H9 (cell line): ENCODE measurements at regions not wholly inside any gene's neighbourhood (a gene's known extent, or its start where the extent isn't known, plus 50 kb on each side); places are given as distances from the start of the nearest gene placed in this dataset.

Experiments used
- DNase-seq: peaks from one replicate; pipeline ENCODE4 v3.0.0-alpha.2; 2017
- H2AFZ ChIP-seq: one replicate; pipeline ENCODE4 v1.6.1; 2013; ENCODE audit warnings: mild to moderate bottlenecking, low read length, control low read depth, moderate library complexity
- H2AK5ac ChIP-seq: 2 replicates; pipeline ENCODE4 v1.6.1; 2013; ENCODE audit warnings: low read length, control low read depth, mixed read lengths; ENCODE audit not compliant: insufficient read length
- H2BK120ac ChIP-seq: one replicate; pipeline ENCODE4 v1.6.1; 2013; ENCODE audit warnings: low read depth, mild to moderate bottlenecking, low read length, control low read depth, inconsistent platforms; ENCODE audit not compliant: poor library complexity, severe bottlenecking
- H2BK12ac ChIP-seq: 2 replicates; pipeline ENCODE4 v1.6.1; 2013; ENCODE audit warnings: low read length, control low read depth, mixed read lengths, low read depth; ENCODE audit not compliant: insufficient read length
- H2BK15ac ChIP-seq: 2 replicates; pipeline ENCODE4 v1.6.1; 2013; ENCODE audit warnings: low read depth, low read length, control low read depth
- H2BK20ac ChIP-seq: one replicate; pipeline ENCODE4 v1.6.1; 2013; ENCODE audit warnings: low read depth, mild to moderate bottlenecking, low read length, control low read depth, inconsistent platforms; ENCODE audit not compliant: poor library complexity, severe bottlenecking
- H2BK5ac ChIP-seq: 2 replicates; pipeline ENCODE4 v1.6.1; 2013; ENCODE audit warnings: low read length, control low read depth, mixed read lengths; ENCODE audit not compliant: insufficient read length
- H3K14ac ChIP-seq: 2 replicates; pipeline ENCODE4 v1.6.1; 2013; ENCODE audit warnings: low read length, control low read depth; ENCODE audit not compliant: insufficient read depth
- H3K18ac ChIP-seq: 2 replicates; pipeline ENCODE4 v1.6.1; 2013; ENCODE audit warnings: low read depth, mild to moderate bottlenecking, mixed read lengths, low read length, control low read depth; ENCODE audit not compliant: insufficient read length
- H3K23ac ChIP-seq: 2 replicates; pipeline ENCODE4 v1.6.1; 2013; ENCODE audit warnings: low read length, control low read depth, mixed read lengths, low read depth; ENCODE audit not compliant: insufficient read length
- H3K23me2 ChIP-seq: 2 replicates; pipeline ENCODE4 v1.6.1; 2013; ENCODE audit warnings: low read depth, mild to moderate bottlenecking, mixed read lengths, low read length, control low read depth; ENCODE audit not compliant: insufficient read length, poor library complexity, severe bottlenecking
- H3K27ac ChIP-seq: 2 replicates; pipeline ENCODE4 v1.5.1; 2013; ENCODE audit warnings: low read length, control low read depth, mixed read lengths, low read depth; ENCODE audit not compliant: insufficient read length
- H3K27me3 ChIP-seq: 2 replicates; pipeline ENCODE4 v1.6.1; 2013; ENCODE audit warnings: low read length, control low read depth, inconsistent platforms; ENCODE audit not compliant: insufficient read depth
- H3K4ac ChIP-seq: 2 replicates; pipeline ENCODE4 v1.6.1; 2013; ENCODE audit warnings: low read depth, mild to moderate bottlenecking, control low read depth, inconsistent platforms, low read length, moderate library complexity
- H3K4me1 ChIP-seq: 2 replicates; pipeline ENCODE4 v1.6.1; 2013; ENCODE audit warnings: low read length, control low read depth, inconsistent platforms; ENCODE audit not compliant: insufficient read depth
- H3K4me2 ChIP-seq: 2 replicates; pipeline ENCODE4 v1.6.1; 2013; ENCODE audit warnings: low read length, control low read depth, mixed read lengths; ENCODE audit not compliant: insufficient read length, insufficient read depth
- H3K56ac ChIP-seq: 2 replicates; pipeline ENCODE4 v1.6.1; 2013; ENCODE audit warnings: low read depth, mild to moderate bottlenecking, mixed read lengths, low read length, control low read depth; ENCODE audit not compliant: insufficient read length
- H3K79me1 ChIP-seq: 2 replicates; pipeline ENCODE4 v1.6.1; 2013; ENCODE audit warnings: low read depth, mild to moderate bottlenecking, moderate library complexity, low read length, control low read depth, inconsistent platforms; ENCODE audit not compliant: insufficient read depth, poor library complexity, severe bottlenecking
- H3K79me2 ChIP-seq: 2 replicates; pipeline ENCODE4 v1.6.1; 2013; ENCODE audit warnings: low read length, control low read depth, inconsistent platforms; ENCODE audit not compliant: insufficient read depth
- H3K9ac ChIP-seq: 2 replicates; pipeline ENCODE4 v1.6.1; 2013; ENCODE audit warnings: low read length, control low read depth, mixed read lengths; ENCODE audit not compliant: insufficient read length; ENCODE audit errors: extremely low read depth
- H3K9me3 ChIP-seq: one replicate; pipeline ENCODE4 v1.6.1; 2013; ENCODE audit warnings: low read depth, low read length, inconsistent platforms; ENCODE audit not compliant: control insufficient read depth
- H3T11ph ChIP-seq: one replicate; pipeline ENCODE4 v1.6.1; 2013; ENCODE audit warnings: mild to moderate bottlenecking, low read length, control low read depth, inconsistent platforms
- H4K20me1 ChIP-seq: one replicate; pipeline ENCODE4 v1.6.1; 2013; ENCODE audit not compliant: control insufficient read depth, insufficient read length, insufficient read depth
- H4K5ac ChIP-seq: 2 replicates; pipeline ENCODE4 v1.6.1; 2013; ENCODE audit warnings: low read depth, mild to moderate bottlenecking, mixed read lengths, low read length, control low read depth; ENCODE audit not compliant: insufficient read length
- H4K8ac ChIP-seq: replicated peaks from 2 replicates; pipeline ENCODE4 v1.6.1; 2013; ENCODE audit warnings: low read length, control low read depth, mixed read lengths, low read depth; ENCODE audit not compliant: insufficient read length
- H4K91ac ChIP-seq: 2 replicates; pipeline ENCODE4 v1.6.1; 2013; ENCODE audit warnings: low read depth, mild to moderate bottlenecking, moderate library complexity, mixed read lengths, low read length, control low read depth; ENCODE audit not compliant: insufficient read length
- H3K27ac Mint-ChIP-seq, 3 experiments: 2 replicates in 2 of 3; 3 replicates in 1 of 3; pipeline ENCODE4 v1.8.0; 2020 to 2021; ENCODE audit warnings: mixed read lengths in 3 of 3, mild to moderate bottlenecking in 1 of 3, moderate library complexity in 1 of 3
- H3K27me3 Mint-ChIP-seq: 2 replicates; pipeline ENCODE4 v1.8.0; 2021; ENCODE audit warnings: low read depth, mild to moderate bottlenecking, moderate library complexity, mixed read lengths
- H3K36me3 Mint-ChIP-seq, 3 experiments: 2 replicates in 2 of 3; 3 replicates in 1 of 3; pipeline ENCODE4 v1.8.0; 2020 to 2021; ENCODE audit warnings: low read depth in 3 of 3, mixed read lengths in 3 of 3; ENCODE audit not compliant: insufficient read depth in 1 of 3
- H3K4me1 Mint-ChIP-seq, 2 experiments: 2 replicates each; pipeline ENCODE4 v1.8.0; 2020; ENCODE audit warnings: mixed read lengths in 2 of 2
- H3K4me3 Mint-ChIP-seq, 2 experiments: 2 replicates in 1 of 2; 3 replicates in 1 of 2; pipeline ENCODE4 v1.8.0; 2020 to 2021; ENCODE audit warnings: mild to moderate bottlenecking in 2 of 2, mixed read lengths in 2 of 2, moderate library complexity in 1 of 2
- H3K9me3 Mint-ChIP-seq, 2 experiments: 2 replicates in 1 of 2; 3 replicates in 1 of 2; pipeline ENCODE4 v1.8.0; 2020; ENCODE audit warnings: mild to moderate bottlenecking in 2 of 2, mixed read lengths in 2 of 2, moderate library complexity in 1 of 2
- CTCF ChIP-seq: fragments of 200-600 bp; sonication (generic); conservative IDR thresholded peaks from 3 replicates; pipeline ENCODE4 v1.8.0; 2021; ENCODE audit warnings: antibody characterized with exemption, mild to moderate bottlenecking
- WGBS: extraction: QIAGEN DNeasy Blood & Tissue Kit; methylation state at CpG from one replicate; pipeline ENCODE4 v1.1.7; 2013; ENCODE audit warnings: missing lambda C conversion rate, low lambda C conversion rate, mixed read lengths; ENCODE audit not compliant: insufficient read length; ENCODE audit errors: extremely low coverage; 5-methylcytosine and 5-hydroxymethylcytosine counted together

GRCh38 chr12:38588624-38589305, 272.2 kb downstream of the ALG10B start:
- no peak overlapping the region for H2BK20ac ChIP-seq
- H4K20me1 ChIP-seq = no peaks in the 10 kb centered on the region
- no peaks in the 10 kb centered on the region for H3K79me1 ChIP-seq
- H3K4me1 ChIP-seq = no peaks in the 10 kb centered on the region
- H3T11ph ChIP-seq = no peak overlapping the region
- Mint-ChIP-seq H3K36me3 (no peaks in the 10 kb centered on the region), H3K27ac (no peak overlapping the region), H3K4me1 (no peaks in the 10 kb centered on the region), H3K27me3 (no peaks in the 10 kb centered on the region), H3K4me3 (no peak overlapping the region), H3K9me3 (no peaks in the 10 kb centered on the region; a peak in 2 of 5 replicates)
- no peak overlapping the region for H2BK12ac ChIP-seq
- H3K4me2 ChIP-seq = no peak overlapping the region
- H3K14ac ChIP-seq = no peak overlapping the region
- H3K9ac ChIP-seq = no peak overlapping the region
- no peaks in the 10 kb centered on the region for H3K23me2 ChIP-seq
- H4K8ac ChIP-seq = no peak overlapping the region
- no peak for DNase-seq
- H3K79me2 ChIP-seq = no peaks in the 10 kb centered on the region
- H2AK5ac ChIP-seq = no peak overlapping the region
- no peak overlapping the region for H3K27ac ChIP-seq
- no peak overlapping the region for H3K23ac ChIP-seq
- no peak overlapping the region for H4K91ac ChIP-seq
- no peak overlapping the region for H2BK120ac ChIP-seq
- no peak overlapping the region for H3K18ac ChIP-seq
- no peaks in the 10 kb centered on the region for H3K27me3 ChIP-seq
- no peak overlapping the region for H3K4ac ChIP-seq
- H3K9me3 ChIP-seq = no peaks in the 10 kb centered on the region
- H2BK5ac ChIP-seq = no peak overlapping the region
- H2BK15ac ChIP-seq = no peak overlapping the region
- H2AFZ ChIP-seq = no peak overlapping the region
- no CpG with 5 or more reads among the region's 4 CpGs for WGBS
- no peak overlapping the region for H3K56ac ChIP-seq
- no peak overlapping the region for H4K5ac ChIP-seq
- TF ChIP-seq CTCF = no peak
